Gastrocnemius medialis (tissue), 4 donors: ENCODE measurements at regions not wholly inside any gene's neighbourhood (a gene's known extent, or its start where the extent isn't known, plus 50 kb on each side); places are given as distances from the start of the nearest gene placed in this dataset.
"Not testable (repeated sequence)": the region's sequence is repeated elsewhere in the genome, so short reads cannot be mapped to it uniquely, and the experiment has no call there.

Experiments
- ATAC-seq, 2 donors: fragments of 150-250 bp; one replicate each; pipeline ENCODE4 v1.9.1; 2016
- DNase-seq, 2 donors: peaks; one replicate each; pipeline ENCODE4 v3.0.0-alpha.2; 2019
- H3K27ac ChIP-seq, 4 donors: fragments of 200-600 bp; sonication (generic); 1 replicate in 1 of 4; 2 replicates in 3 of 4; pipeline ENCODE4 v1.5.1; 2016 to 2018; ENCODE audit warnings: mild to moderate bottlenecking in 2 of 4, moderate library complexity in 1 of 4
- H3K27me3 ChIP-seq, 3 donors: fragments of 200-600 bp; sonication (generic) in 2 of 3; 1 replicate in 1 of 3; 2 replicates in 2 of 3; pipeline versions ENCODE4 v1.5.1 to v1.6.0; 2016 to 2019; ENCODE audit warnings: mild to moderate bottlenecking in 1 of 3, moderate library complexity in 1 of 3
- H3K36me3 ChIP-seq, 2 donors: fragments of 200-600 bp; sonication (generic) in 1 of 2; one replicate each; pipeline ENCODE4 v1.5.1; 2017 to 2018
- H3K4me1 ChIP-seq, 2 donors: fragments of 200-600 bp; sonication (generic) in 1 of 2; one replicate each; pipeline ENCODE4 v1.5.1; 2016 to 2017; ENCODE audit warnings: mild to moderate bottlenecking in 2 of 2
- H3K4me3 ChIP-seq, 4 donors: fragments of 200-600 bp; sonication (generic) in 3 of 4; 1 replicate in 1 of 4; 2 replicates in 3 of 4; pipeline ENCODE4 v1.5.1; 2016 to 2019; ENCODE audit warnings: mild to moderate bottlenecking in 2 of 4
- H3K9me3 ChIP-seq, 3 donors: fragments of 200-600 bp; sonication (generic) in 2 of 3; 1 replicate in 1 of 3; 2 replicates in 2 of 3; pipeline ENCODE4 v1.5.1; 2016 to 2019
- CTCF ChIP-seq, 5 experiments: fragments of 450-650 bp in 3 of 5; fragments of 200-600 bp in 2 of 5; sonication (generic) in 2 of 5; IDR thresholded peaks in 4 of 5; conservative IDR thresholded peaks in 1 of 5; 1 replicate in 4 of 5; 2 replicates in 1 of 5; pipeline ENCODE4 v1.5.1; 2016 to 2019; ENCODE audit warnings: antibody characterized with exemption in 5 of 5, mild to moderate bottlenecking in 3 of 5, moderate library complexity in 3 of 5
- POLR2A ChIP-seq, 2 donors: fragments of 450-650 bp; IDR thresholded peaks; one replicate each; pipeline ENCODE4 v1.6.1; 2017; ENCODE audit warnings: antibody characterized with exemption in 2 of 2, mild to moderate bottlenecking in 2 of 2, moderate library complexity in 2 of 2
- in situ Hi-C, 4 donors: fragments of 200-750 bp; cut with MboI; loops; one replicate each; pipeline versions ENCODE4 v1.15.0 to v1.8.0; 2017; ENCODE audit warnings: low sequenced_read_pairs in 4 of 4
- intact Hi-C: fragments of 100-400 bp; cut with DNase I; formaldehyde crosslinking; loops from one replicate; pipeline ENCODE4 v1.15.1; 2023; ENCODE audit warnings: low total_unique reads

GRCh38 chr6:115592025-115592424, 468.7 kb downstream of the FRK start:
- no peak overlapping the region for H3K27ac ChIP-seq
- intact Hi-C loops = no loop called here
- no peak for ATAC-seq

GRCh38 chr6:115589072-115589471, 471.6 kb downstream of the FRK start:
- H3K36me3 ChIP-seq, DNase-seq, H3K27ac ChIP-seq, ATAC-seq, H3K9me3 ChIP-seq, H3K4me3 ChIP-seq, in situ Hi-C loops, H3K4me1 ChIP-seq, intact Hi-C loops, H3K27me3 ChIP-seq: not testable (repeated sequence)

More at GRCh38 chr6:115592025-115592424, 468.7 kb downstream of the FRK start:
- H3K36me3 ChIP-seq = no peaks in the 10 kb centered on the region
- H3K9me3 ChIP-seq = no peaks in the 10 kb centered on the region
- H3K27me3 ChIP-seq = no peaks in the 10 kb centered on the region
- no peak for DNase-seq
- no peaks in the 10 kb centered on the region for H3K4me1 ChIP-seq
- no peak for TF ChIP-seq POLR2A (IDR thresholded peaks at IDR 0.05)
- TF ChIP-seq CTCF (IDR thresholded peaks at IDR 0.05 in 4 of 5, conservative IDR thresholded peaks at IDR 0.05 in 1 of 5) = no peak
- H3K4me3 ChIP-seq = no peak overlapping the region
- in situ Hi-C loops = no loop called here

GRCh38 chr6:115583290-115583689, 477.4 kb downstream of the FRK start:
- in situ Hi-C loops (no loop called here), intact Hi-C loops (no loop called here)
- Histone ChIP-seq H3K27ac (no peak overlapping the region), H3K27me3 (no peaks in the 10 kb centered on the region), H3K4me3 (no peak overlapping the region), H3K9me3 (no peaks in the 10 kb centered on the region), H3K4me1 (no peaks in the 10 kb centered on the region), H3K36me3 (no peaks in the 10 kb centered on the region)
- ATAC-seq (no peak), DNase-seq (no peak)
- TF ChIP-seq POLR2A (IDR thresholded peaks at IDR 0.05) (no peak), CTCF (IDR thresholded peaks at IDR 0.05 in 4 of 5, conservative IDR thresholded peaks at IDR 0.05 in 1 of 5) (no peak)

- H3K9me3 ChIP-seq = no peaks in the 10 kb centered on the region
- intact Hi-C loops = no loop called here
- DNase-seq = no peak
- no peaks in the 10 kb centered on the region for H3K27me3 ChIP-seq
- in situ Hi-C loops = no loop called here
- no peak for TF ChIP-seq POLR2A (IDR thresholded peaks at IDR 0.05)
- no peak for TF ChIP-seq CTCF (IDR thresholded peaks at IDR 0.05 in 4 of 5, conservative IDR thresholded peaks at IDR 0.05 in 1 of 5)
- H3K27ac ChIP-seq = no peak overlapping the region
- no peak for ATAC-seq
- H3K36me3 ChIP-seq = no peaks in the 10 kb centered on the region
- no peak overlapping the region for H3K4me3 ChIP-seq
- no peaks in the 10 kb centered on the region for H3K4me1 ChIP-seq
Measured at GRCh38 chr6:115582386-115582785, 478.3 kb downstream of the FRK start.

- intact Hi-C loops, in situ Hi-C loops, DNase-seq, H3K27ac ChIP-seq, H3K36me3 ChIP-seq, H3K4me1 ChIP-seq, ATAC-seq, H3K4me3 ChIP-seq, H3K9me3 ChIP-seq, H3K27me3 ChIP-seq: not testable (repeated sequence)
Measured at GRCh38 chr6:115579565-115579964, 481.1 kb downstream of the FRK start.

- Histone ChIP-seq H3K4me1 (no peaks in the 10 kb centered on the region), H3K4me3 (no peak overlapping the region), H3K27ac (no peak overlapping the region), H3K36me3 (no peaks in the 10 kb centered on the region), H3K27me3 (no peaks in the 10 kb centered on the region), H3K9me3 (no peaks in the 10 kb centered on the region)
- DNase-seq = no peak
- ATAC-seq = no peak
- in situ Hi-C loops = no loop called here
- intact Hi-C loops = no loop called here
- no peak for TF ChIP-seq CTCF (IDR thresholded peaks at IDR 0.05 in 4 of 5, conservative IDR thresholded peaks at IDR 0.05 in 1 of 5)
- TF ChIP-seq POLR2A (IDR thresholded peaks at IDR 0.05) = no peak
Measured at GRCh38 chr6:115577270-115577669, 483.4 kb downstream of the FRK start.
